ENCODE measurements at regions not wholly inside any gene's neighbourhood (a gene's known extent, or its start where the extent isn't known, plus 50 kb on each side); places are given as distances from the start of the nearest gene placed in this dataset.
"Not testable (repeated sequence)": the region's sequence is repeated elsewhere in the genome, so short reads cannot be mapped to it uniquely, and the experiment has no call there.

GRCh38 chr13:82294226-82294625 is 1588.0 kb downstream of the SLITRK1 start:
- no peak for FAIRE-seq

- no peak for FAIRE-seq
Measured at GRCh38 chr13:82292334-82292733, 1589.9 kb downstream of the SLITRK1 start.

- no peak for FAIRE-seq
Measured at GRCh38 chr13:82291852-82292251, 1590.4 kb downstream of the SLITRK1 start.

GRCh38 chr13:82275644-82276043 is 1606.6 kb downstream of the SLITRK1 start:
- FAIRE-seq = no peak

GRCh38 chr13:82259284-82259683 is 1623.0 kb downstream of the SLITRK1 start:
- no peak for FAIRE-seq

GRCh38 chr13:82257790-82258507 is 1624.3 kb downstream of the SLITRK1 start:
- no peak for FAIRE-seq

- no peak for FAIRE-seq
Measured at GRCh38 chr13:82248762-82249161, 1633.5 kb downstream of the SLITRK1 start.

GRCh38 chr13:82245860-82246259 is 1636.4 kb downstream of the SLITRK1 start:
- FAIRE-seq = no peak

- no peak for FAIRE-seq
Measured at GRCh38 chr13:82224806-82225205, 1657.5 kb downstream of the SLITRK1 start.

- FAIRE-seq = no peak
Measured at GRCh38 chr13:82221621-82222020, 1660.7 kb downstream of the SLITRK1 start.

GRCh38 chr13:82220641-82221040 is 1661.6 kb downstream of the SLITRK1 start:
- no peak for FAIRE-seq

- FAIRE-seq = no peak
Measured at GRCh38 chr13:82216165-82216564, 1666.1 kb downstream of the SLITRK1 start.

GRCh38 chr13:82214341-82214740 is 1667.9 kb downstream of the SLITRK1 start:
- FAIRE-seq = no peak

GRCh38 chr13:82206241-82206640 is 1676.0 kb downstream of the SLITRK1 start:
- FAIRE-seq = no peak

GRCh38 chr13:82202398-82202797 is 1679.9 kb downstream of the SLITRK1 start:
- no peak for FAIRE-seq

- no peak for FAIRE-seq
Measured at GRCh38 chr13:82196087-82196486, 1686.2 kb downstream of the SLITRK1 start.

GRCh38 chr13:82187227-82187626 is 1695.0 kb downstream of the SLITRK1 start:
- no peak for FAIRE-seq

GRCh38 chr13:82176751-82177150 is 1705.5 kb downstream of the SLITRK1 start:
- FAIRE-seq = no peak

- no peak for FAIRE-seq
Measured at GRCh38 chr13:82165396-82166174, 1716.7 kb downstream of the SLITRK1 start.

GRCh38 chr13:82164780-82165395 is 1717.4 kb downstream of the SLITRK1 start:
- not testable (repeated sequence) for FAIRE-seq

GRCh38 chr13:82147526-82147925 is 1734.7 kb downstream of the SLITRK1 start:
- no peak for FAIRE-seq

- FAIRE-seq = no peak
Measured at GRCh38 chr13:82136880-82137279, 1745.4 kb downstream of the SLITRK1 start.

- no peak for FAIRE-seq
Measured at GRCh38 chr13:82129281-82129680, 1753.0 kb downstream of the SLITRK1 start.

- FAIRE-seq = no peak
Measured at GRCh38 chr13:82118589-82118988, 1763.7 kb downstream of the SLITRK1 start.
